ENCODE measurements at regions not wholly inside any gene's neighbourhood (a gene's known extent, or its start where the extent isn't known, plus 50 kb on each side); places are given as distances from the start of the nearest gene placed in this dataset.

GRCh38 chr18:29285471-29285870 lies 1108.5 kb upstream of the CDH2 start:
- DNase-seq = no peak
- H3K4me3 Mint-ChIP-seq = no peak overlapping the region
- POLR2A ChIA-PET = no interaction called here
- H3K4me1 Mint-ChIP-seq = no peaks in the 10 kb centered on the region
- H3K36me3 Mint-ChIP-seq (ENCODE audit: low read depth) = no peaks in the 10 kb centered on the region
- CTCF ChIA-PET = no interaction called here
- no peaks in the 10 kb centered on the region for H3K27me3 Mint-ChIP-seq
- peaks cover 21% of the 10 kb centered on the region for H3K9me3 Mint-ChIP-seq
- H3K27ac Mint-ChIP-seq = no peak overlapping the region

- Mint-ChIP-seq H3K9me3 (peaks cover 5% of the 10 kb centered on the region), H3K27me3 (no peaks in the 10 kb centered on the region), H3K4me1 (no peaks in the 10 kb centered on the region), H3K4me3 (no peak overlapping the region), H3K27ac (no peak overlapping the region), H3K36me3 (ENCODE audit: low read depth) (no peaks in the 10 kb centered on the region)
- ChIA-PET POLR2A (no interaction called here), CTCF (no interaction called here)
- no peak for DNase-seq
These were observed 1094.6 kb upstream of the CDH2 start for GRCh38 chr18:29271501-29271900.

- CTCF ChIA-PET = no interaction called here
- no peak overlapping the region for H3K4me3 Mint-ChIP-seq
- no peak overlapping the region for H3K27ac Mint-ChIP-seq
- DNase-seq = no peak
- peaks cover 5% of the 10 kb centered on the region for H3K9me3 Mint-ChIP-seq
- H3K27me3 Mint-ChIP-seq = no peaks in the 10 kb centered on the region
- H3K4me1 Mint-ChIP-seq = no peaks in the 10 kb centered on the region
- H3K36me3 Mint-ChIP-seq (ENCODE audit: low read depth) = no peaks in the 10 kb centered on the region
- POLR2A ChIA-PET = no interaction called here
These were observed 1082.9 kb upstream of the CDH2 start for GRCh38 chr18:29259838-29260237.

GRCh38 chr18:29254123-29254522 lies 1077.2 kb upstream of the CDH2 start:
- no peak for DNase-seq
- no peak overlapping the region for H3K4me3 Mint-ChIP-seq
- ChIA-PET CTCF (no interaction called here), POLR2A (no interaction called here)
- H3K27ac Mint-ChIP-seq = no peak overlapping the region
- no peaks in the 10 kb centered on the region for H3K36me3 Mint-ChIP-seq (ENCODE audit: low read depth)
- H3K27me3 Mint-ChIP-seq = no peaks in the 10 kb centered on the region
- H3K9me3 Mint-ChIP-seq = peaks cover 3% of the 10 kb centered on the region
- no peaks in the 10 kb centered on the region for H3K4me1 Mint-ChIP-seq

GRCh38 chr18:29251681-29252080 lies 1074.8 kb upstream of the CDH2 start:
- POLR2A ChIA-PET = no interaction called here
- Mint-ChIP-seq H3K36me3 (ENCODE audit: low read depth) (no peaks in the 10 kb centered on the region), H3K4me1 (no peaks in the 10 kb centered on the region), H3K27me3 (no peaks in the 10 kb centered on the region), H3K4me3 (no peak overlapping the region), H3K27ac (no peak overlapping the region), H3K9me3 (peaks cover 4% of the 10 kb centered on the region)
- CTCF ChIA-PET = no interaction called here
- no peak for DNase-seq

GRCh38 chr18:29250843-29251242 lies 1073.9 kb upstream of the CDH2 start:
- ChIA-PET CTCF (no interaction called here), POLR2A (no interaction called here)
- Mint-ChIP-seq H3K27ac (no peak overlapping the region), H3K4me1 (no peaks in the 10 kb centered on the region), H3K4me3 (no peak overlapping the region), H3K27me3 (no peaks in the 10 kb centered on the region), H3K36me3 (ENCODE audit: low read depth) (no peaks in the 10 kb centered on the region), H3K9me3 (peaks cover 2% of the 10 kb centered on the region)
- DNase-seq = no peak

- Mint-ChIP-seq H3K4me1 (no peaks in the 10 kb centered on the region), H3K27ac (no peak overlapping the region), H3K4me3 (no peak overlapping the region), H3K27me3 (no peaks in the 10 kb centered on the region), H3K36me3 (ENCODE audit: low read depth) (no peaks in the 10 kb centered on the region), H3K9me3 (peaks cover 2% of the 10 kb centered on the region)
- ChIA-PET POLR2A (no interaction called here), CTCF (no interaction called here)
- DNase-seq = no peak
These were observed 1073.3 kb upstream of the CDH2 start for GRCh38 chr18:29250259-29250658.

- Mint-ChIP-seq H3K27ac (no peak overlapping the region), H3K4me3 (no peak overlapping the region), H3K27me3 (no peaks in the 10 kb centered on the region), H3K36me3 (ENCODE audit: low read depth) (no peaks in the 10 kb centered on the region), H3K9me3 (peaks cover 2% of the 10 kb centered on the region), H3K4me1 (no peaks in the 10 kb centered on the region)
- POLR2A ChIA-PET = no interaction called here
- CTCF ChIA-PET = no interaction called here
- DNase-seq = no peak
These were observed 1071.9 kb upstream of the CDH2 start for GRCh38 chr18:29248805-29249204.

- H3K27ac Mint-ChIP-seq = no peak overlapping the region
- no peak for DNase-seq
- CTCF ChIA-PET = no interaction called here
- H3K4me1 Mint-ChIP-seq = no peaks in the 10 kb centered on the region
- no peaks in the 10 kb centered on the region for H3K36me3 Mint-ChIP-seq (ENCODE audit: low read depth)
- POLR2A ChIA-PET = no interaction called here
- H3K27me3 Mint-ChIP-seq = no peaks in the 10 kb centered on the region
- peaks cover 7% of the 10 kb centered on the region for H3K9me3 Mint-ChIP-seq
- H3K4me3 Mint-ChIP-seq = no peak overlapping the region
These were observed 1064.3 kb upstream of the CDH2 start for GRCh38 chr18:29241199-29241598.

GRCh38 chr18:29234751-29235150 lies 1057.8 kb upstream of the CDH2 start:
- Mint-ChIP-seq H3K27ac (no peak overlapping the region), H3K36me3 (ENCODE audit: low read depth) (no peaks in the 10 kb centered on the region), H3K27me3 (no peaks in the 10 kb centered on the region), H3K4me3 (no peak overlapping the region), H3K9me3 (peaks cover 8% of the 10 kb centered on the region), H3K4me1 (no peaks in the 10 kb centered on the region)
- ChIA-PET CTCF (no interaction called here), POLR2A (no interaction called here)
- DNase-seq = no peak

- Mint-ChIP-seq H3K36me3 (ENCODE audit: low read depth) (no peaks in the 10 kb centered on the region), H3K4me1 (no peaks in the 10 kb centered on the region), H3K27me3 (no peaks in the 10 kb centered on the region), H3K27ac (no peak overlapping the region), H3K4me3 (no peak overlapping the region), H3K9me3 (peaks cover 9% of the 10 kb centered on the region)
- DNase-seq = no peak
- CTCF ChIA-PET = no interaction called here
- POLR2A ChIA-PET = no interaction called here
These were observed 1049.3 kb upstream of the CDH2 start for GRCh38 chr18:29226213-29226612.

GRCh38 chr18:29225351-29225750 lies 1048.4 kb upstream of the CDH2 start:
- Mint-ChIP-seq H3K36me3 (ENCODE audit: low read depth) (no peaks in the 10 kb centered on the region), H3K4me1 (no peaks in the 10 kb centered on the region), H3K4me3 (no peak overlapping the region), H3K27me3 (no peaks in the 10 kb centered on the region), H3K9me3 (peaks cover 5% of the 10 kb centered on the region), H3K27ac (no peak overlapping the region)
- CTCF ChIA-PET = no interaction called here
- no peak for DNase-seq
- POLR2A ChIA-PET = no interaction called here

- H3K27me3 Mint-ChIP-seq = no peaks in the 10 kb centered on the region
- ChIA-PET CTCF (interaction anchor here (0.6 kb wide), 1 partner anchor 1410 kb away, joined by 3 read pairs; no protein-coding TSS in a partner anchor), POLR2A (no interaction called here)
- peaks cover 7% of the 10 kb centered on the region for H3K9me3 Mint-ChIP-seq
- H3K4me3 Mint-ChIP-seq = no peak overlapping the region
- H3K36me3 Mint-ChIP-seq (ENCODE audit: low read depth) = no peaks in the 10 kb centered on the region
- no peaks in the 10 kb centered on the region for H3K4me1 Mint-ChIP-seq
- no peak overlapping the region for H3K27ac Mint-ChIP-seq
- no peak for DNase-seq
These were observed 1041.2 kb upstream of the CDH2 start for GRCh38 chr18:29218091-29218490.

GRCh38 chr18:29217124-29217915 lies 1040.4 kb upstream of the CDH2 start:
- no peak for DNase-seq
- Mint-ChIP-seq H3K27me3 (no peaks in the 10 kb centered on the region), H3K4me1 (no peaks in the 10 kb centered on the region), H3K27ac (no peak overlapping the region), H3K9me3 (peaks cover 7% of the 10 kb centered on the region), H3K36me3 (ENCODE audit: low read depth) (no peaks in the 10 kb centered on the region), H3K4me3 (no peak overlapping the region)
- ChIA-PET POLR2A (no interaction called here), CTCF (interaction anchor here (0.6 kb wide), 1 partner anchor 1411 kb away, joined by 3 read pairs; no protein-coding TSS in a partner anchor)

All from activated CD4-positive, alpha-beta T cell treated with anti-CD3 and anti-CD28 coated beads, Interleukin-2, amount 10 ng/mL, durations not matched to agents 7 days and 5 days (primary cell).